DMS53 treated with DMSO at 0.1 percent for 48 hours (cell line): ENCODE measurements at regions not wholly inside any gene's neighbourhood (a gene's known extent, or its start where the extent isn't known, plus 50 kb on each side); places are given as distances from the start of the nearest gene placed in this dataset.

Source experiments
- DNase-seq: peaks from one replicate; lab custom pipeline; 2025; ENCODE audit not compliant: unreplicated experiment; lab: John Stamatoyannopoulos, UW

GRCh38 chr6:91442342-91442741 is 855.5 kb upstream of the MAP3K7 start:
- no peak for DNase-seq

DNA sequence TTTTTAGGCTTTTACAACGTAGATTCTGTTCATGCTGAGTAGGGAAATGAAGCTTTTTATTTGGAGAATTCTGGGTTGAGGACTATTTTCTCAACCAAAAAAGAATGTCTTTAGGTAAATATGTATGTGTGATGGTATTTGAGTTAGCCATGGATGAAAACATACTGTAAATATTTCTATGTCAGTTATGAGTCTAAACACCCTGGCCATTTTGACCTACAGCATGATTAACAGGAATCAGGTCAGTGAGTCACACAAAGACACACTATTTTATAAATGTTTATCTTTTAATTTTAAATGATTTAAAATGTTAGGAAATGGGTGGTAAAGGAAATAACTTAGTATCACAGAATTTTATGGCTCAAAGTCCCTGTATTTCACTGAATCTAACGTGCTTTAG is 851.7 kb upstream of the MAP3K7 start:
- DNase-seq: no peak

DNA sequence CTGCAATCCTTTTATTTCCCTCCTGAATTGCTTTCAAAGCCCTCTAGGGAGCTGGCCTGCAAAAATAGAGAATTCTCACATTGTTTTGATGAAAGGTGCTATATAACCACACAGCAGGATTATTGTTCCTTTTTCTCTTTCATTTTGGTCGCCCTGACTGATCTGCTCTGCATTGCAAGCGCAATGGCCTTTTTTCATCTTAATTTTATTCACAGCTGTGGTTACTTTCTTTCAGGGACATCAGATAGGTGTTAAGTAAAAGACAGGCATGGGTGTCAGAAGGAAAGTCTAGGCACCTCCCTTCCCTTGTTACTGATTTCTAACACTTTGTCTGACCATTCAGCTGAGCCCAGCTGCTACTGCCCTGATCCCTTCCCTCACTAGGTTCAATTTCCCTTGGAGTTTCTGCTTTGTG is 850.5 kb upstream of the MAP3K7 start:
- DNase-seq: no peak

GRCh38 chr6:91436448-91436847 is 849.6 kb upstream of the MAP3K7 start:
- DNase-seq: no peak

- no peak for DNase-seq
These were observed 848.8 kb upstream of the MAP3K7 start for GRCh38 chr6:91435630-91436029.

GRCh38 chr6:91434576-91434975 is 847.7 kb upstream of the MAP3K7 start:
- DNase-seq: no peak

GRCh38 chr6:91433660-91434534 is 847.0 kb upstream of the MAP3K7 start:
- no peak for DNase-seq

GRCh38 chr6:91428953-91429560 is 842.2 kb upstream of the MAP3K7 start:
- no peak for DNase-seq

DNA sequence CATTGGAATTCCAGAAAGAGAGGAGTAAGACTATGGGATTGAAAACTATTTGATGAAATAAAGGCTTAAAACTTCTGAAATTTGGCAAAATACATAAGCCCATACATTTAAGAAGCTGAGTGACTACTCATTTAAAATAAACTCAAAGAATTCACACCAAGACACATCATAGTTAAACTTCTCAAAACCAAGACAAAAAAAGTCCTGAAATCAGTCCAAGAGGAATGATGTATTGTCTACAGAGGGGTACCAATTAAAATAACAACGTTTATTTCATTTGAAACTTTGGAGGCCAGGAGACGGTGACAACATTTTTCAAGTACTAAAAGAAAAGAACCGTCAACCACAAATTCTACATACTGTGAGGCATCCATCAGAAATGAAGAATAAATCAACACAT is 841.4 kb upstream of the MAP3K7 start:
- DNase-seq: no peak

- no peak for DNase-seq
These were observed 833.4 kb upstream of the MAP3K7 start for GRCh38 chr6:91420243-91420642.

DNA sequence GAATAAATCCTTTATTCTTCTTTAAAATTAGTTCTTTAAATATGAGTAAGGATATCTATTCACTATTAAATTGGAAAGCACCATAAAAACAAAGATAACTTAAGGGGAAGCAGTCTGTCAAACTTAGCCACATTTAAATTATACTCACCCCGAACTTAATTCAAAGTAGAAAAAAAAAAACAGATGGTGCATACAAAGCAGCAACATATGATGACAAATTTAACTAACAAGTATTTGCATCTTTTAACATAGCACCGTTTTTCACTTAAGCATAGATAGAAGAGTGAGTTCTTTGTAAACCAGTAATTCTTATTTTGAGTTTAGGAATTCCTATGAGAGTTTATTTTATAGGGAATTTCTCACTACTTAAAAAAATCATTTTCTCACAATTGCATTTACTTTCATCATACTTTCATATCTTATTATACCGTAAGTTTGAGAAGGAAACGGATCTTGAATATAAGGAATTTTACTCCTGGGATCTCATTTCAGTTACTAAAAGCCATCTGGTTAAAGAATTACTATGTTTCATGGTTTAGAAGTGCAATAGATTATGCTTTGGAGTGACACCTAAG is 828.2 kb upstream of the MAP3K7 start:
- DNase-seq: no peak

GRCh38 chr6:91412532-91412931 is 825.7 kb upstream of the MAP3K7 start:
- DNase-seq: no peak

DNA sequence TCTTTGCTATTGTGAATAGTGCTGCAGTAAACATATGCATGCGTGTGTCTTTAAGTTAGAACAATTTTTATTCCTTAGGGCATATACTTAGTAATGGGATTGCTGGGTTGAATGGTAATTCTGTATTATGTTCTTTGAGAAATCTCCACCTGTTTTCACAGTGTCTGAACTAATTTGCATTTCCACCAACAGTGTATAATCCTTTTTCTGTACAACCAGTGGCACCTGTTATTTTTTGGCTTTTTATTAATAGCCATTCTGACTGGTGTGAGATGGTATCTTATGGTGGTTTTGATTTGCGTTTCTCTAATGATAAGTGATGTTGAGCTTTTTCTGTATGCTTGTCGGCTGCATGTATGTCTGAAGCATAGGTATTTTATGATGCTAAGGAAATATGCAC is 820.8 kb upstream of the MAP3K7 start:
- DNase-seq: no peak

- DNase-seq: no peak
These were observed 806.1 kb upstream of the MAP3K7 start for GRCh38 chr6:91392951-91393350.

DNA sequence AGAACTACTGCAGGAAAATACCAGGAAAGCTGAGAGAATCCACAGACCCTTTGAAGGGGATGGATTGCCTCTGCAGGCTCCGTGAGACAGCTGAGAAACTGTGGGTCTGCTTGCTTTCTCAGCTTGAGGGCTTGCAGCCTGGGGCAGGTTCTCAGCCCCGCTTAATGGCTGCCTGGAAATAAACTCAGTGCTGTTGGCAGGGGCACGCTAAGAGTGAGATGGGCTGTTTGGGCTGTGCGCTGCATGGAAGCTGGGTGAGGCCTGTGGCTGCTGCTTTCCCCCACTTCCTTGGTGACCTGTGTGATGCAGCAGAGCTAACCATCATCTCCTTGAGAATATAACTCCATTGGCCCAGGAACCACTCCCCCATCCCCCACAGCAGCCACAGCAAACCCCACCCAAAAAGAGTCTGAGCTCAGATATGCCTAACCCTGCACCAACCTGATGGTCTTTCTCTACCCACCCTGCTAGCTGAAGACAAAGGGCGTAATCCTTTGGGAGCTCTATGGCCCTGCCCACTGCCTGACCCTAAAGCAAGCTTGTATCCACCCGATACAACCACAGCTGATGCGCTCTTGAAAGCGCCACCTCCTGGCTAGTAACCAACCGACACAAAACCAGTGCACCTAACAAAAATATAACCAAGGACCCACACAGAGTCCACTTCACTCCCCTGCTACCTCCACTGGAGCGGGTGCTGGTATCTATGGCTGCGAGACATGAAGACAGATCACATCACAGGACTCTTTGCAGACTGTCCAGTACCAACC is 800.6 kb upstream of the MAP3K7 start:
- DNase-seq: no peak

- DNase-seq: no peak
These were observed 799.3 kb upstream of the MAP3K7 start for GRCh38 chr6:91386204-91386603.

- DNase-seq: no peak
These were observed 796.3 kb upstream of the MAP3K7 start for GRCh38 chr6:91383207-91383606.

DNA sequence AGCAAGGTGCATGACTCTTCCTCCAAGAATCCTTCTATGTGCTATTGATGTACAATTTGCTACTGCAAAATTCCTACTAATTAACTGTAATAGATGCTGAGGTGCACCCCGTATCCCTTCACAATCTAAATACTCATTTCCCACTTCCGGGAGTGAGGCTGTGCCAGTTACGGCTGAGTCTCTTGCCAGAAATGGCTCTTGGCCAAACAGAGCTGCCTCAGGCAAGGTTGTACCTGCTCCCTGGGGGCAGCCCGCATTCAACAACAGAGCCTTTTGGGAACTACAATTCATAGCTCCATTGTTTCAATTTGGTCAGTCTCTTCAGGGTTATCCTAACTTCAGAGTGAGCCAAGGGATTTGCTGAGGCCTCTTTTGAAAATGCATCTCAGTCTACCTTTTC is 789.8 kb upstream of the MAP3K7 start:
- no peak for DNase-seq

DNA sequence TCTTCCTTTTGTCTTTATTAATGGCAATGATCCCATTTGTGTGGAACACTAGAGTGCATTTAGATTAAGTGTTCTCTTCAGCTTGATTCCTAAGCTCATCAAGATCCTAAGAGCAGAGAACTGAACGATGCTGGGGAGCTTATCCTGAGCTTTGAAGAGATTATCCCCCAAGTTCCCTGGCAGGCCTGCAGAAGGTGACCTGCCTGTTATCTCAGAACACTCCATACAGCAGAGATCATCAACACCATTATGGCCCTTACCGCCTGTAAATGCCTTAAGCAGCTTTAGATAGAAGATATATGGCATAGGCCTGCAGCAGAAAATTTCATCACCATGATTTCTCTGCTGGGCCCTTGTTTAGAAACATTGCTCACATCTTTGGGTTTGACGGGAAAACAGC is 779.9 kb upstream of the MAP3K7 start:
- DNase-seq: no peak

DNA sequence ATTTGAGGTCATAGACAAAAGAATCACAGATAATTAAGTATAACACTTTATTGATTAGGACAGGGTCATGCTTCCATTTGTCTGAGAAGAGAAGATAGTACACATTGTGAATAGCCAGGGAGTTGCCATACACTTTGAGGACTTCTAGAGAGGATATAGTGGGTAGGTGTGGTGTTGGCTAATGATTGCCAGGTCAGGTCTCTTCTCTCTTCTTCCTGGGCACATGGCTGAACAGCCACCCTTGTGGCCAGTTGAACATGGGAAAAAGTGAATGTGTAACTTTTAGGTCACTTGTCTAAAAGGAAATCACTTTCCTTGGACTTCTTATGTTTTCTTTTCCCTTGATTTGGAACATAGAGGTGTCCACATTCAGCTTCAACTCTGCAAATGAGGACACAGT is 772.1 kb upstream of the MAP3K7 start:
- DNase-seq: no peak

DNA sequence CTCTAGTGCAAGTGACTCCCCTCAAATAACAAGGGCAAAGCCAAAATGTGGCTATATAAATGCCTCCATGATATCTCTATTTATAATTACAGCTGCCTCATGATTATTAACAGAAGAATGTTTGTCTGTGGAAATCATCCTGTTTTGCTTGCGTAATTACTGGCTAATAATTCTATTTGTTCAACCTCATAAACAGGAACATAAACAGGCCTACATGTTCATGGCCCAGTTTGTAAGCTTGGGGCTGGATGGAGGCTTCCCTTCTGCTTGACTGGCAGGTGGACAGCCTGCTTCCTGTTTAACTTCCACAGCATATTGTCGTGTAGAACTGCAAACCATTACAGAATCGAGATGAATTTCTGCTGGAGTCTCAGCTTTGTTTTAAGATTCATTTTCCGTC is 766.0 kb upstream of the MAP3K7 start:
- DNase-seq: no peak

- DNase-seq: no peak
These were observed 765.4 kb upstream of the MAP3K7 start for GRCh38 chr6:91352321-91352720.
